Activated CD4-positive, alpha-beta T cell treated with anti-CD3 and anti-CD28 coated beads, Interleukin-2, amount 10 ng/mL, durations not matched to agents 7 days and 5 days (primary cell): ENCODE measurements at regions not wholly inside any gene's neighbourhood (a gene's known extent, or its start where the extent isn't known, plus 50 kb on each side); places are given as distances from the start of the nearest gene placed in this dataset.

Experiments used
- CTCF ChIA-PET: fragments of 350-600 bp; sonication (Branson Sonifier 250); formaldehyde crosslinking; loops from one replicate; lab custom pipeline; 2021; ENCODE audit warnings: antibody characterized with exemption; lab: Charles Lee
- POLR2A ChIA-PET: fragments of 350-600 bp; sonication (Branson Sonifier 250); formaldehyde crosslinking; loops from one replicate; lab custom pipeline; 2021; ENCODE audit warnings: antibody characterized with exemption; lab: Charles Lee
- DNase-seq: peaks from one replicate; pipeline ENCODE4 v3.0.0-alpha.2; 2020
- H3K27ac Mint-ChIP-seq: one replicate; pipeline ENCODE4 v1.8.0; 2021; ENCODE audit warnings: mild to moderate bottlenecking, moderate library complexity, mixed read lengths
- H3K27me3 Mint-ChIP-seq: one replicate; pipeline ENCODE4 v1.8.0; 2021; ENCODE audit warnings: mixed read lengths
- H3K36me3 Mint-ChIP-seq: one replicate; pipeline ENCODE4 v1.8.0; 2021; ENCODE audit warnings: low read depth, mixed read lengths
- H3K4me1 Mint-ChIP-seq: one replicate; pipeline ENCODE4 v1.8.0; 2021; ENCODE audit warnings: mixed read lengths
- H3K4me3 Mint-ChIP-seq: one replicate; pipeline ENCODE4 v1.8.0; 2021; ENCODE audit warnings: mild to moderate bottlenecking, moderate library complexity, mixed read lengths
- H3K9me3 Mint-ChIP-seq: one replicate; pipeline ENCODE4 v1.8.0; 2021; ENCODE audit warnings: mixed read lengths

DNA sequence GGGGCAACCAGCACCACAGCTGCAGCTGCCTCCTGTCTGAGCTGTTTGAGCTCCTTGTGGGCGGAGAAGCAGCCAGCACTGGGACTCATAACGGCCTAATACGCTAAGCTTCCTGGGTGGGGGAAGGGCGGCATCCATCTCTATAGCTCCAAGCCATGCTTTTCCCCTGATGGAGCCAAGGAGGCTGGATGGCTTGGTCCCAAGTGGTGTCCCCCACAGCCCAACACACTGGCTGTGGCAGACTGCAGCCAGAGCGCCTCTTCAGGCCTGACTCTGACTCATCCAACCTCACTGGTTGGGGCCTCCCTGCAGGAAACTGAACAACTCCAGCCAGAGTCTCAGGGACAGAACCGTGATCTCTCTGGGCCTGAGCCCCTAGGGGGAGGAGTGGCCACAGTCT is 537.3 kb downstream of the SUCLA2 start:
- H3K9me3 Mint-ChIP-seq: no peaks in the 10 kb centered on the region
- H3K4me3 Mint-ChIP-seq: no peak overlapping the region
- H3K36me3 Mint-ChIP-seq: no peaks in the 10 kb centered on the region
- no peaks in the 10 kb centered on the region for H3K27me3 Mint-ChIP-seq
- DNase-seq: no peak
- ChIA-PET CTCF (no interaction called here), POLR2A (no interaction called here)
- H3K4me1 Mint-ChIP-seq: no peaks in the 10 kb centered on the region
- no peak overlapping the region for H3K27ac Mint-ChIP-seq

DNA sequence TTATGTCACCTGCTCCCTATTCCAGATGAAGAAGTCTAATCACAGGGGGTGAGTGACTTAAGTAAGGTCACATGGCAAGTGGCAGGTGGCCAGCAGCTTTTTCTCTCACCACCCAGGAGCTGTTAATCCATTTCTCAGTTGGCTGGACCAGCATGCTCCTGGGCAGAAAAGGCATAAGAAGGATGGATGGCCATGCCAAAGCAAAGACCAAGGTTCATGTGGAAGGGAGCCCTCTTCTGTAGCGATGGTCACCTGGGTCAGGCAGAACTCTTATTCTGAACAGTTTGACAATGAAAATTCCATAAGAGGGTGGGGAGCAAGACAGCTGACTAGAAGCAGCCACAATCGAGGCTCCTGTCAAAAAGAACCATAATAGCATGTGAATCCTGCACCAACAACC is 538.1 kb downstream of the SUCLA2 start:
- Mint-ChIP-seq H3K27me3 (no peaks in the 10 kb centered on the region), H3K4me1 (no peaks in the 10 kb centered on the region), H3K27ac (no peak overlapping the region), H3K36me3 (no peaks in the 10 kb centered on the region), H3K4me3 (no peak overlapping the region), H3K9me3 (no peaks in the 10 kb centered on the region)
- CTCF ChIA-PET: no interaction called here
- POLR2A ChIA-PET: no interaction called here
- DNase-seq: no peak

- Mint-ChIP-seq H3K4me1 (no peaks in the 10 kb centered on the region), H3K36me3 (no peaks in the 10 kb centered on the region), H3K27me3 (no peaks in the 10 kb centered on the region), H3K4me3 (no peak overlapping the region), H3K27ac (no peak overlapping the region), H3K9me3 (no peaks in the 10 kb centered on the region)
- CTCF ChIA-PET: no interaction called here
- DNase-seq: no peak
- POLR2A ChIA-PET: no interaction called here
Measured at GRCh38 chr13:47461816-47462215, 539.3 kb downstream of the SUCLA2 start.

- POLR2A ChIA-PET: no interaction called here
- no peak overlapping the region for H3K4me3 Mint-ChIP-seq
Measured at GRCh38 chr13:47459512-47459911, 541.6 kb downstream of the SUCLA2 start.

GRCh38 chr13:47457626-47458025 is 543.4 kb downstream of the SUCLA2 start:
- Mint-ChIP-seq H3K4me3 (no peak overlapping the region), H3K27ac (no peak overlapping the region), H3K36me3 (no peaks in the 10 kb centered on the region), H3K9me3 (no peaks in the 10 kb centered on the region), H3K4me1 (no peaks in the 10 kb centered on the region), H3K27me3 (no peaks in the 10 kb centered on the region)
- ChIA-PET CTCF (no interaction called here), POLR2A (no interaction called here)
- DNase-seq: no peak

More at GRCh38 chr13:47459512-47459911, 541.6 kb downstream of the SUCLA2 start:
- DNase-seq: no peak
- Mint-ChIP-seq H3K4me1 (no peaks in the 10 kb centered on the region), H3K27me3 (no peaks in the 10 kb centered on the region), H3K36me3 (no peaks in the 10 kb centered on the region), H3K27ac (no peak overlapping the region), H3K9me3 (no peaks in the 10 kb centered on the region)
- CTCF ChIA-PET: no interaction called here

DNA sequence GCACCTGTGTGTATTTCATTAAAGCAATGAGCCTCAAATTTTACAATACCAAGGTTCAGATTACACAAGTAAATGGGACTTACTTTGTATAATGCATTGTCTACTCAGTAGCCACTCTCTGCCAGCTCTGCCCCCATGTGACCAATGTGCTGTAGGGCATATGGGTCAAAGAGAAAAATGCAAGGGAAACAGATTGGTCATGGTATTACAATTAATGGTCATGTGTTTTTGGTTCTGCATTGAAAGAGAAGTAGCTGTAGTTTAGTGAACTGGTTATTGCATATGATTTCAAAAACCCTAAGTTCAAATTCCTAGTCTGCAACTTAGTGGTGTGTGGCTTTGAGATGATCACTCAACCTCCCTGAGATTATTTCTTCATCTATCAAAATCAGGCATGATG is 545.4 kb downstream of the SUCLA2 start:
- H3K36me3 Mint-ChIP-seq: no peaks in the 10 kb centered on the region
- no peak for DNase-seq
- ChIA-PET POLR2A (no interaction called here), CTCF (no interaction called here)
- no peak overlapping the region for H3K4me3 Mint-ChIP-seq
- H3K9me3 Mint-ChIP-seq: no peaks in the 10 kb centered on the region
- no peaks in the 10 kb centered on the region for H3K4me1 Mint-ChIP-seq
- H3K27ac Mint-ChIP-seq: no peak overlapping the region
- H3K27me3 Mint-ChIP-seq: no peaks in the 10 kb centered on the region

DNA sequence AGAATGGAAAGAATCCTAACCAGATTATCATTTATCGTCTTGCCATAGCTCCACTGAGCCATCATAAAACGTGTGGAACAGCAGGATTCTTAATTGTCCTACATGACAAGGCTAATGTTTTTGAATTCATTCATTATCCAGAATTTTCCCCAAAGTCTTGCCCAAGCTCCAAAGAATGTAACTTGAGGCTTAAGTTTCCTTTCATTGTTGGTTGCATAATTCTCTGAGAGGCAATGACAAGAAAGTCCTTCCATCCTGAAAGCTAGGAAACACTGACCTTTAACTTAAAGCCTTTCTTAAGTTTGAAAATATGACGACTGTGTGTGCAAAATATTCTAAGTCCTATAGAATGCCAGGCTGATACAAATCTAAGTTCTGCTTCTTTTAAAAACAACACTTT is 546.1 kb downstream of the SUCLA2 start:
- H3K4me3 Mint-ChIP-seq: no peak overlapping the region
- no peaks in the 10 kb centered on the region for H3K4me1 Mint-ChIP-seq
- H3K9me3 Mint-ChIP-seq: no peaks in the 10 kb centered on the region
- no peak overlapping the region for H3K27ac Mint-ChIP-seq
- H3K36me3 Mint-ChIP-seq: no peaks in the 10 kb centered on the region
- POLR2A ChIA-PET: no interaction called here
- CTCF ChIA-PET: no interaction called here
- DNase-seq: no peak
- no peaks in the 10 kb centered on the region for H3K27me3 Mint-ChIP-seq

DNA sequence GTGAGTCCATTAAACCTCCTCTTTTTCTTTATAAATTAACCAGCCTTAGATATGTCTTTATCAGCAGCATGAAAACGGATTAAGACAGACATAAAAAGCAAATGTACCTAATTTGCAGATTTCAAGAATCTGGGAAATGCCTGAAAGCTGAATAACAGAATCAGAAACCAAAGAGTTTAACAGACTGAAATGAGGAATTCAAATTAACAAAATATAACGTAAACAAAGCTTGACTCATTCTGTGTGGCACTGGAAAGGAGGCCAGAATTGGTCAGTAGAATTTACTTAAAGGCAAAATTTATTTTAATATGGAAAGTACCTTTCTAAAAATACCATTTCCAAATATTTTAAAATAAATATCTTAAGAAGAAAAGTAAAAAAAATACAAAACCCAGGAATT is 540.6 kb upstream of the HTR2A start:
- no peaks in the 10 kb centered on the region for H3K36me3 Mint-ChIP-seq
- CTCF ChIA-PET: interaction anchor here (0.5 kb wide), 1 partner anchor 73 kb away, joined by 3 read pairs; no protein-coding TSS in a partner anchor
- no peaks in the 10 kb centered on the region for H3K27me3 Mint-ChIP-seq
- H3K4me1 Mint-ChIP-seq: no peaks in the 10 kb centered on the region
- no peak overlapping the region for H3K27ac Mint-ChIP-seq
- POLR2A ChIA-PET: no interaction called here
- no peak overlapping the region for H3K4me3 Mint-ChIP-seq
- H3K9me3 Mint-ChIP-seq: no peaks in the 10 kb centered on the region
- no peak for DNase-seq

DNA sequence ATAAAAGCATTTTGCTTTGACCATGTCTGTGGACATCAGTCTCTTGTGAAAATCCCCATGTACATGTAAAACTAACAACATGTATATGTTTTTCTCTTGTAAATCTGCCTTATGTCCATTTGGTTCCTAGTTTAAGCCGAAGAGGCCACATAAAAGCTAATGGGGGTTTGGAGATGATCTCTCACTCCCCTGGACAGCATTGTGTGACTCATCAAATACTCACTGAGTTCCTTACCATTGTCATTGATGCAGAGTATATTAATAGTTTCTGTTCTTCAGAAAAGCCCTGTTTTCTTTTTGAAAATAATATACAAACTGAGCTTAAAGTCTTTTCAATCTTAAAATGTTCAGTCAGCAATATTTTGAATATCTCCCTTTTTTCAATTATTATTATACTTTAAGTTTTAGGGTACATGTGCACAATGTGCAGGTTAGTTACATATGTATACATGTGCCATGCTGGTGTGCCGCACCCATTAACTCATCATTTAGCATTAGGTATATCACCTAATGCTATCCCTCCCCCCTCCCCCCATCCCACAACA is 536.7 kb upstream of the HTR2A start:
- Mint-ChIP-seq H3K27me3 (no peaks in the 10 kb centered on the region), H3K4me3 (no peak overlapping the region), H3K9me3 (no peaks in the 10 kb centered on the region), H3K4me1 (no peaks in the 10 kb centered on the region), H3K27ac (no peak overlapping the region), H3K36me3 (no peaks in the 10 kb centered on the region)
- DNase-seq: no peak
- ChIA-PET POLR2A (no interaction called here), CTCF (no interaction called here)

DNA sequence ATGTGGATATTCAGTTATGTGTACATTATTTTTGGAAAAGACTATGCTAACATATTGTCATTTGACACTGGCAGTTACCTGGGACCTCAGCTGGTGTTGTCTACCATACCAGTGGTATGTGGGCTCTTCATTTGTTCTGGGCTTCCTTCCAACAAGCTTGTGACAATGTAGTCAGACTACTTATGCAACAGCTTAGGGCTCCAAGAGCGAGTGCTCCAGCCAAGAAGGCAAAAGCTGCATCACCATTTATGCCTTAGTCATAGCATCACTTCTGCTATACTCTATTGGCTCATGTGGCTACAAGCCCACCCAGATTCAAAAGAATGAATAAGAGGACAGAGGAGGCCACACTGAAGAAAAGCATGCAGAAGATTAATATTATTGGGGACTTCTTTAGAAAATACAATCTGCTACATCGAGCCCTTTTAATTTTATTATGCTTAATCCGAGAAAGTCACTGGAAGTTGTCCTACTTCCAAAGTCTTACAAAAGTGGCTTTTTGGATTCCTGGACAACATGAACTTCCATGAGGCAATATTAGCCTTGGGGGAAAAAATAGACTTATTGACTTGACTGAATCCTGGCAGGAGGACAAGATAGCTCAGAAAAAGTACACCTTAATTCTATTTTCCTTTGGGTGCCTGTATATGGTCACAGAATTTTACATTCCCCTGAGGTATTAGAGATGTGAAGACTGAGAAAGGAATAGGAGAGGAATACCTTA is 529.4 kb upstream of the HTR2A start:
- no peaks in the 10 kb centered on the region for H3K9me3 Mint-ChIP-seq

GRCh38 chr13:47421525-47421924 is 524.7 kb upstream of the HTR2A start:
- no peak for DNase-seq
- ChIA-PET CTCF (no interaction called here), POLR2A (no interaction called here)
- H3K9me3 Mint-ChIP-seq: no peaks in the 10 kb centered on the region
- H3K27ac Mint-ChIP-seq: no peak overlapping the region
- H3K36me3 Mint-ChIP-seq: no peaks in the 10 kb centered on the region
- H3K4me1 Mint-ChIP-seq: no peaks in the 10 kb centered on the region
- no peak overlapping the region for H3K4me3 Mint-ChIP-seq
- H3K27me3 Mint-ChIP-seq: no peaks in the 10 kb centered on the region

More for the DNA sequence above, 529.4 kb upstream of the HTR2A start:
- H3K36me3 Mint-ChIP-seq: no peaks in the 10 kb centered on the region
- CTCF ChIA-PET: no interaction called here
- H3K27ac Mint-ChIP-seq: no peak overlapping the region
- POLR2A ChIA-PET: no interaction called here
- no peaks in the 10 kb centered on the region for H3K4me1 Mint-ChIP-seq
- no peak overlapping the region for H3K4me3 Mint-ChIP-seq
- no peak for DNase-seq
- H3K27me3 Mint-ChIP-seq: no peaks in the 10 kb centered on the region

DNA sequence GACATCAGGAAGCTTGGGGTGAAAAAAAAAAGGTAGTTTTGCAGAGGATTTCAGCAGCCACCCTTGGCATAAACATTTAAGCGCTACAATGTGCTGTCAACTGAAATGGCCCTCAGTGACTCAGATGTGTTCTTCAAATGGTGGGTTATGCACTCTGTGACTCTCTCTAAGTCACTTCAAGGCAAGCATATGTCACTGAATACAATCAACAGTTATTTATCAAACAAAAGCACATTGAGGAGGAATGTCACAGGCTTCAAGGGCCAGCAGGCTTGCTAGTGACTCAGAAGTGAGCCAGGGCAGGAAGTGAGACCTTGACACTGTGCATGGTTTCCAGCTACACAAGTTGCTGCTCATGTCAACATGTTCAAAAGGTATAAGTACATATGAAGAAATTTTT is 523.7 kb upstream of the HTR2A start:
- Mint-ChIP-seq H3K4me1 (no peaks in the 10 kb centered on the region), H3K27me3 (no peaks in the 10 kb centered on the region), H3K27ac (no peak overlapping the region), H3K36me3 (no peaks in the 10 kb centered on the region), H3K9me3 (no peaks in the 10 kb centered on the region), H3K4me3 (no peak overlapping the region)
- CTCF ChIA-PET: no interaction called here
- DNase-seq: no peak
- POLR2A ChIA-PET: no interaction called here

DNA sequence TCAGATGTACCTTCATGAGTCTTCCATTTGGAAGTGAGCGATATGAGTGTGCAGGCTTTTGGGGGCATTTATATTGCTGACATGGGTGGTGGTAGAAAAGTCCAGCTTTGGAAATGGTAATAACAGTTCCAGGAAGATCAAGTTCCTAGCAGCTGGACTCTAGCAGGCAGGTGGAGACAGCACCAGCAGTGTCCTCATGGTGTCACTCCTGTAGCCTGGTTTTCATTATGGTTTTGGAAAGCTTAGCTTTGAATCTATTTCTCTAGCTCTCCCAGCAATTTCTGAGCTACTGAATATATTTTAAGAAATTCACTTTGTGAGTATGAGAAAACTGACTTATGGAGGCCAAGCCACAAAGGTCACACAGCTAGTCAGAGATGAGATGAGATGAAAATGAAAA is 523.2 kb upstream of the HTR2A start:
- CTCF ChIA-PET: no interaction called here
- Mint-ChIP-seq H3K27ac (no peak overlapping the region), H3K9me3 (no peaks in the 10 kb centered on the region)

More for the DNA sequence above, 523.2 kb upstream of the HTR2A start:
- DNase-seq: no peak
- no peak overlapping the region for H3K4me3 Mint-ChIP-seq
- no peaks in the 10 kb centered on the region for H3K27me3 Mint-ChIP-seq
- H3K36me3 Mint-ChIP-seq: no peaks in the 10 kb centered on the region
- no peaks in the 10 kb centered on the region for H3K4me1 Mint-ChIP-seq
- POLR2A ChIA-PET: no interaction called here
